Memory B cell (primary cell): ENCODE measurements at regions not wholly inside any gene's neighbourhood (a gene's known extent, or its start where the extent isn't known, plus 50 kb on each side); places are given as distances from the start of the nearest gene placed in this dataset.

ENCODE experiments used
- ATAC-seq: fragments of 150-1000 bp; cut with Tn5 transposase; 2 replicates; pipeline ENCODE4 v1.10.0; 2021; ENCODE audit warnings: low read depth, mild to moderate bottlenecking, moderate library complexity
- DNase-seq, 2 donors: peaks; one replicate each; pipeline ENCODE4 v3.0.0; 2022; ENCODE audit warnings: low spot score in 2 of 2
- H3K27ac Mint-ChIP-seq: one replicate; pipeline ENCODE4 v1.8.0; 2022; ENCODE audit warnings: mild to moderate bottlenecking, moderate library complexity, mixed read lengths
- H3K27me3 Mint-ChIP-seq: one replicate; pipeline ENCODE4 v1.8.0; 2022; ENCODE audit warnings: mixed read lengths
- H3K36me3 Mint-ChIP-seq: one replicate; pipeline ENCODE4 v1.8.0; 2022; ENCODE audit warnings: mild to moderate bottlenecking, mixed read lengths
- H3K4me1 Mint-ChIP-seq: one replicate; pipeline ENCODE4 v1.8.0; 2022; ENCODE audit warnings: mixed read lengths
- H3K4me3 Mint-ChIP-seq: one replicate; pipeline ENCODE4 v1.8.0; 2022; ENCODE audit warnings: mild to moderate bottlenecking, moderate library complexity, mixed read lengths
- H3K9me3 Mint-ChIP-seq: one replicate; pipeline ENCODE4 v1.8.0; 2022; ENCODE audit warnings: mixed read lengths

- peak; percentile 92 for ATAC-seq
- DNase-seq = peak; percentile 66 to 87
- peaks cover 7% of the 10 kb centered on the region for H3K9me3 Mint-ChIP-seq
These were observed 81.9 kb upstream of the E2F3 start for GRCh38 chr6:20319520-20320357.

GRCh38 chr6:20325641-20326421, 75.8 kb upstream of the E2F3 start:
- H3K4me3 Mint-ChIP-seq = no peak overlapping the region
- ATAC-seq (peak; percentile 94), DNase-seq (peak in 1 of 2 donors; percentile 5)
- H3K27ac Mint-ChIP-seq = peak overlapping the region; percentile 32
- peaks cover 1% of the 10 kb centered on the region for H3K27me3 Mint-ChIP-seq
- H3K4me1 Mint-ChIP-seq = no peaks in the 10 kb centered on the region
- H3K9me3 Mint-ChIP-seq = no peaks in the 10 kb centered on the region
- H3K36me3 Mint-ChIP-seq = no peaks in the 10 kb centered on the region

More at GRCh38 chr6:20319520-20320357, 81.9 kb upstream of the E2F3 start:
- H3K36me3 Mint-ChIP-seq = peaks cover 3% of the 10 kb centered on the region
- peak overlapping the region; percentile 96 for H3K27ac Mint-ChIP-seq
- H3K27me3 Mint-ChIP-seq = peaks cover 2% of the 10 kb centered on the region
- H3K4me3 Mint-ChIP-seq = peak overlapping the region; percentile 84
- H3K4me1 Mint-ChIP-seq = peaks cover 8% of the 10 kb centered on the region

- no peaks in the 10 kb centered on the region for H3K9me3 Mint-ChIP-seq
- H3K27me3 Mint-ChIP-seq = peaks cover 2% of the 10 kb centered on the region
- no peak for DNase-seq
- ATAC-seq = no peak
- H3K4me3 Mint-ChIP-seq = no peak overlapping the region
- H3K4me1 Mint-ChIP-seq = no peaks in the 10 kb centered on the region
- H3K27ac Mint-ChIP-seq = peak overlapping the region; percentile 32
- no peaks in the 10 kb centered on the region for H3K36me3 Mint-ChIP-seq
These were observed 75.3 kb upstream of the E2F3 start for GRCh38 chr6:20326422-20326728.

GRCh38 chr6:20327141-20327540, 74.5 kb upstream of the E2F3 start:
- H3K4me3 Mint-ChIP-seq = no peak overlapping the region
- DNase-seq = no peak
- H3K27me3 Mint-ChIP-seq = peaks cover 4% of the 10 kb centered on the region
- H3K9me3 Mint-ChIP-seq = no peaks in the 10 kb centered on the region
- H3K36me3 Mint-ChIP-seq = no peaks in the 10 kb centered on the region
- no peak overlapping the region for H3K27ac Mint-ChIP-seq
- ATAC-seq = no peak
- H3K4me1 Mint-ChIP-seq = no peaks in the 10 kb centered on the region

- Mint-ChIP-seq H3K4me1 (no peaks in the 10 kb centered on the region), H3K36me3 (no peaks in the 10 kb centered on the region), H3K27me3 (peaks cover 4% of the 10 kb centered on the region), H3K4me3 (no peak overlapping the region), H3K9me3 (no peaks in the 10 kb centered on the region), H3K27ac (no peak overlapping the region)
- ATAC-seq = no peak
- DNase-seq = no peak
These were observed 73.3 kb upstream of the E2F3 start for GRCh38 chr6:20328266-20328923.

GRCh38 chr6:20328924-20329300, 72.8 kb upstream of the E2F3 start:
- Mint-ChIP-seq H3K4me1 (no peaks in the 10 kb centered on the region), H3K4me3 (no peak overlapping the region), H3K27ac (no peak overlapping the region), H3K36me3 (no peaks in the 10 kb centered on the region), H3K27me3 (peaks cover 6% of the 10 kb centered on the region), H3K9me3 (no peaks in the 10 kb centered on the region)
- no peak for DNase-seq
- ATAC-seq = no peak

DNA sequence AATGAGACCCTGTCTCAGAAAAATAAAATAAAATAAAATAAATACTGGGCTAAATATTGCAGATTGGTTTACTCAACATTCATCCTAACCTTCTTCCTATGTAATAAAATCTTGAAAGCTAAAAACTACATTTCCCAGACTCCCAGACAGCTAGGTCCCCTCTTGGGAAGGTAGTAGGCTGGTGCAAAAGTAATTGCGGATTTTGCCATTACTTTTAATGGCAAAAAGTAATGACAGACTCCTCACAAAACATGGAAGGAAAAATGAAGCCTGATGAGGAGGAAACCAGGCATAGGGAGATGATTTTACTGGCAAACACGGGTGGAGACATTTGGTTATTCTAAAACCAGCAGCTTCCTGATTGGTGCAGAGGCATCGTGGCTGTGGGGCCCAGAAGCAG, 70.6 kb upstream of the E2F3 start:
- Mint-ChIP-seq H3K27ac (no peak overlapping the region), H3K4me1 (peaks cover 3% of the 10 kb centered on the region), H3K4me3 (no peak overlapping the region), H3K9me3 (no peaks in the 10 kb centered on the region), H3K36me3 (no peaks in the 10 kb centered on the region), H3K27me3 (peaks cover 7% of the 10 kb centered on the region)
- ATAC-seq = no peak
- DNase-seq = no peak

- no peaks in the 10 kb centered on the region for H3K36me3 Mint-ChIP-seq
These were observed 70.1 kb upstream of the E2F3 start for GRCh38 chr6:20331625-20332024.

GRCh38 chr6:20332441-20333006, 69.2 kb upstream of the E2F3 start:
- Mint-ChIP-seq H3K9me3 (no peaks in the 10 kb centered on the region), H3K27me3 (peaks cover 7% of the 10 kb centered on the region), H3K36me3 (no peaks in the 10 kb centered on the region), H3K4me1 (peaks cover 5% of the 10 kb centered on the region), H3K4me3 (no peak overlapping the region), H3K27ac (no peak overlapping the region)
- ATAC-seq = no peak
- no peak for DNase-seq

More at GRCh38 chr6:20331625-20332024, 70.1 kb upstream of the E2F3 start:
- ATAC-seq = no peak
- no peak for DNase-seq
- Mint-ChIP-seq H3K9me3 (no peaks in the 10 kb centered on the region), H3K4me3 (no peak overlapping the region), H3K27ac (no peak overlapping the region), H3K4me1 (peaks cover 5% of the 10 kb centered on the region), H3K27me3 (peaks cover 7% of the 10 kb centered on the region)

DNA sequence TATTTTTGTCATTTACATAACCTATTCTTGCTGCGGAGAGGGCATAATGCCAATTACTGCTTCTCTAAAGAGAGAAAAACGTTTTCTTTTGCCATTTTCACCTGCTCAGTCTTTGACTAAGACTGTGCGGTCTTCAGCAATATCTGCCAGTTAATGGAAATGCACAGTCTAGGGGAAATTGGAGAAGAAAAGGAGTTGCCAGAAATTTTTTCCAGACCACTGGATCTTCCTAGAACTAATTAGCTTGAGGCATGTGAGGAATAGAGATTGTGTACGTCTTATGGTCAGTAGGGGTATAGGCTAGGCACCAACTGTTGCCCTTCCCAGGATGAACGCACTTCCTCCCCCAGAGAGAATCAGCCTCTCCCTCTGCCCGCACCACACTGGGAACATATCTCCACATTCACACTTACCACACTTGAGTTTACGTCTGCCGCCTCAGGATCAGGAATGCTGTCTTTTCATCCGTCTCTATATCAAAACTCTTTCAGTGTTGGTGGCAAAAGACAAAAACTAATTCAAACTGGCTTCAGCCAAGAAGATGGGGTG, 67.9 kb upstream of the E2F3 start:
- H3K4me1 Mint-ChIP-seq = peaks cover 5% of the 10 kb centered on the region

GRCh38 chr6:20334334-20334733, 67.3 kb upstream of the E2F3 start:
- H3K4me3 Mint-ChIP-seq = no peak overlapping the region
- H3K36me3 Mint-ChIP-seq = no peaks in the 10 kb centered on the region
- no peak for ATAC-seq
- H3K4me1 Mint-ChIP-seq = peaks cover 5% of the 10 kb centered on the region
- DNase-seq = no peak
- H3K27me3 Mint-ChIP-seq = peaks cover 8% of the 10 kb centered on the region
- H3K27ac Mint-ChIP-seq = no peak overlapping the region
- no peaks in the 10 kb centered on the region for H3K9me3 Mint-ChIP-seq

More for the DNA sequence above, 67.9 kb upstream of the E2F3 start:
- ATAC-seq (no peak), DNase-seq (no peak)
- Mint-ChIP-seq H3K27ac (no peak overlapping the region), H3K4me3 (no peak overlapping the region), H3K27me3 (peaks cover 7% of the 10 kb centered on the region), H3K36me3 (no peaks in the 10 kb centered on the region), H3K9me3 (no peaks in the 10 kb centered on the region)

- H3K4me3 Mint-ChIP-seq = no peak overlapping the region
- H3K36me3 Mint-ChIP-seq = no peaks in the 10 kb centered on the region
- no peak overlapping the region for H3K27ac Mint-ChIP-seq
- DNase-seq = no peak
- ATAC-seq = no peak
- H3K9me3 Mint-ChIP-seq = no peaks in the 10 kb centered on the region
- peaks cover 5% of the 10 kb centered on the region for H3K4me1 Mint-ChIP-seq
- H3K27me3 Mint-ChIP-seq = peaks cover 8% of the 10 kb centered on the region
These were observed 66.7 kb upstream of the E2F3 start for GRCh38 chr6:20334962-20335361.

DNA sequence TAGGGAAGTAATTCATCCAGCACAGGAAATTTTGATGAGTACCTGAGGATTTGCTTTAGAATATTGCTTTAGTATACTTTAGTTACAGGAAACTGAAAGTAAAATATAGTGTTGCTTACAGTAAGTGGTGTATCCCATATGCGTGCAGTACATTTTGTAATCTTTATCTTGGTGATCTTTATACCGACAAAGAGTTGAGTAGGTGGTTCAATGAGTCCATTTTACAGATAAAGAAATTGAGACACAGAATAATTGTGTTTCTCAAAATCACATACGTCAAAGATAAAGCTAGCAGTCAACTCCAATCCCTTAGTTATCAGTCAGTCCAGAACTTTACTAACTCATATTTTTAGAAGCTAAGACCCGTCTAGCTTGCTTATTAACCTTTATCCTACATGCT, 65.8 kb upstream of the E2F3 start:
- DNase-seq (no peak), ATAC-seq (no peak)
- Mint-ChIP-seq H3K4me3 (peak overlapping the region; percentile 33), H3K27ac (no peak overlapping the region), H3K4me1 (peaks cover 5% of the 10 kb centered on the region), H3K27me3 (peaks cover 8% of the 10 kb centered on the region), H3K9me3 (no peaks in the 10 kb centered on the region), H3K36me3 (no peaks in the 10 kb centered on the region)

DNA sequence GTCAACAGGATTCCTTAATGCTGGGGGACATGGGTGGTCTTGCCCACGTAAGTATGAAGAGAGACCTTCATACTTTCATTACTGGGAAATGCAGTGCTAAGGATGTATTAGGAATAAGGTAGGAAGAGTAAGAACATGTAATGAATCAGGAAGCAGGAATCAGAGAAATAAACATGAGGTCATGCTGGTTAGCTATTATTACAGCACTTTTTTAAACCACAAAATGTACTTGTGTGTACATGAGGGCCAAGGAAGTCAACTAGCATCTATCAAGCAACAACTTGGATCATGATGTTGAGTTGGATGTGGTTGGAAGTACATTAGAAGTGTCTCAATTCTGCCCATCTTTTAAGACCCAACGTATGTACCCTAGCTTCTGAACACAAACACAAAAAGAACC, 63.5 kb upstream of the E2F3 start:
- ATAC-seq = no peak
- Mint-ChIP-seq H3K4me1 (peaks cover 5% of the 10 kb centered on the region), H3K36me3 (no peaks in the 10 kb centered on the region), H3K9me3 (no peaks in the 10 kb centered on the region), H3K4me3 (no peak overlapping the region), H3K27me3 (peaks cover 7% of the 10 kb centered on the region), H3K27ac (no peak overlapping the region)
- DNase-seq = no peak
